Astrocyte of the cerebellum (primary cell): ENCODE measurements at regions not wholly inside any gene's neighbourhood (a gene's known extent, or its start where the extent isn't known, plus 50 kb on each side); places are given as distances from the start of the nearest gene placed in this dataset.

Experiments
- DNase-seq: peaks from one replicate; pipeline ENCODE4 v3.0.0-alpha.2; 2011; ENCODE audit warnings: low read depth
- H3K4me3 ChIP-seq: 2 replicates; pipeline ENCODE4 v1.5.1; 2011; ENCODE audit warnings: mild to moderate bottlenecking, low read depth, low read length, moderate library complexity
- in situ Hi-C: cut with HindIII; loops from 2 replicates; pipeline ENCODE4 v1.10.0; 2017; ENCODE audit warnings: low sequenced_read_pairs
- TF ChIP-seq, protein P1 (sequence below): IDR thresholded peaks from 2 replicates; pipeline ENCODE4 v1.5.1; 2012; ENCODE audit warnings: low read length, low read depth, moderate library complexity, mild to moderate bottlenecking; ENCODE audit errors: missing control alignments

DNA sequence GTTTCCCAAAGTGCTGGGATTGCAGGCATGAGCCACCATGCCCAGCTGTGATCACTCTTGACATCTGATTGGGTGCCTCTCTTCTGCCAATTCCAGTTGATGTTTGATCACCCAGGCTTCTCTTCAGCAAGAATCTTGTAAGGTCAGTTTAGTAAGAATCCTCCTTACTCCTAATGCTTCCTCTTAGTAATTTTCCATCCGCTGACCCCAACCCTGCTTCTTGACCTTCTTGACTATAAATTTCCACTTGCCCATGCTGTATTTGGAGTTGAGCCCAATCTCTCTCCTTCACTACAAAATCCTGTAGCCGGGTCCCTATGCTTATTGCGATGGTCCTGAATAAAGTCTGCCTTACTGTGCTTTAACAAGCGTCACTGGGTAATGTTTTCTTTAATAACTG lies 75.4 kb downstream of the DDIT4L start:
- H3K4me3 ChIP-seq, result no peak overlapping the region
- TF ChIP-seq, protein P1, sequence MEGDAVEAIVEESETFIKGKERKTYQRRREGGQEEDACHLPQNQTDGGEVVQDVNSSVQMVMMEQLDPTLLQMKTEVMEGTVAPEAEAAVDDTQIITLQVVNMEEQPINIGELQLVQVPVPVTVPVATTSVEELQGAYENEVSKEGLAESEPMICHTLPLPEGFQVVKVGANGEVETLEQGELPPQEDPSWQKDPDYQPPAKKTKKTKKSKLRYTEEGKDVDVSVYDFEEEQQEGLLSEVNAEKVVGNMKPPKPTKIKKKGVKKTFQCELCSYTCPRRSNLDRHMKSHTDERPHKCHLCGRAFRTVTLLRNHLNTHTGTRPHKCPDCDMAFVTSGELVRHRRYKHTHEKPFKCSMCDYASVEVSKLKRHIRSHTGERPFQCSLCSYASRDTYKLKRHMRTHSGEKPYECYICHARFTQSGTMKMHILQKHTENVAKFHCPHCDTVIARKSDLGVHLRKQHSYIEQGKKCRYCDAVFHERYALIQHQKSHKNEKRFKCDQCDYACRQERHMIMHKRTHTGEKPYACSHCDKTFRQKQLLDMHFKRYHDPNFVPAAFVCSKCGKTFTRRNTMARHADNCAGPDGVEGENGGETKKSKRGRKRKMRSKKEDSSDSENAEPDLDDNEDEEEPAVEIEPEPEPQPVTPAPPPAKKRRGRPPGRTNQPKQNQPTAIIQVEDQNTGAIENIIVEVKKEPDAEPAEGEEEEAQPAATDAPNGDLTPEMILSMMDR, result no peak
- in situ Hi-C loops, result no loop called here

DNA sequence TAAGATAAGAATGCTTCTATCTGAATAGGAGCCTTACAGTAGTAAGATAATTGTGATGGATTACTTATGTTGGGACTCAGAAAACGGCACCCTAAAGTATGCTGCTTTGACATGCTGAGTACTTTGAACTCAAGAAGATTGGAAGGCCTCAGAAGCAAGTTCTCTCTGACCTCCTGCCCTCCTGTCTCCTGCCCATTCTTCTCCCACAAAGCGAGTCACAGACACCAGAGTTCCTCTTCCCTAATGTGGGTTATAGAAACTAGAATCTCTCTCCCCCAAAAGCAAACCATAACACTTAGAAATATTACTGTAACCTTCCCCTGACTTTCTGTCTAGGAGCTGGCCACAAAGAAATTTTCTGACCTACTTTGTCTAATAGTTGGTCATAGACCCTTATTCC lies 76.5 kb downstream of the DDIT4L start:
- in situ Hi-C loops, result no loop called here
- DNase-seq, result no peak
- H3K4me3 ChIP-seq, result no peak overlapping the region
- TF ChIP-seq, protein P1, result no peak

More for the DNA sequence above, 75.4 kb downstream of the DDIT4L start:
- no peak for DNase-seq

DNA sequence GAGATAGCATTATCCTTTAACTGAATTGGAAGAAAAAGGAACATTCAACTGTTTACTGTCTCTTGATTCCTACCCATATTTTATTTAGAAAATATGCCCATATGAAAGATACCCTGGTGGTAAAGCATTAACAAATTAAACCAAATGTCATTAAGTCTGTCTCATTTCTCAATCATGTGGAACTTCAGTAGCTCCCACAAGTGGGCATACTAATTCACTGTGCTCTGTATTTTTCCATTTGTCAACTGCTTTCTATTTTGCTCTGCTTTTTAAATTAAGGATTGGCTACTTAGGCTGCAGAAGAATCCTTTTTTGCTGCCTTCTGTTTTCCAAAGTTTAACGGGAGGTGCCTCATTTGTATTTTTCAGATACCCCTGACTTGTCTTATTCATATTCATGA lies 77.2 kb downstream of the DDIT4L start:
- no peak for DNase-seq
- in situ Hi-C loops, result no loop called here
- TF ChIP-seq, protein P1, result no peak
- no peak overlapping the region for H3K4me3 ChIP-seq

DNA sequence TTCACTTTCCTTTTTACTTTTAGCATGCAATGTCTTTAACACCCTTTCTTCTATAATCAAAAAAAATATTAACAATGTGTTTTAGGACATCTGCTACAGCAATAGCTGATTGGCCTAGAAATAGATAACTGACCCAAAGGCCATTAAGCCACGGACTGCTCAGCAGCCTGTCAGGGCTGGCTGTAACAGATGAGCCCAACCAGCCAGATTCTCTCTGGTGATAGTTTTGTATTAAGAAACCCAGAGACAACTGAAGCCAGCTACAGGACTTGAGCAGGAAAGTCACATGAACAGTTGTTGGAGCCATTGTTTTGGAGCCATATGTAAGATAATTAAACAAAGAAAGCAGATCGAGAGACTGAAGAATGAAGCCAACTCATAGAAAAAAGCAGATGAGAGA lies 80.3 kb downstream of the DDIT4L start:
- in situ Hi-C loops, result no loop called here
- no peak overlapping the region for H3K4me3 ChIP-seq
- DNase-seq, result no peak
- TF ChIP-seq, protein P1, result no peak

DNA sequence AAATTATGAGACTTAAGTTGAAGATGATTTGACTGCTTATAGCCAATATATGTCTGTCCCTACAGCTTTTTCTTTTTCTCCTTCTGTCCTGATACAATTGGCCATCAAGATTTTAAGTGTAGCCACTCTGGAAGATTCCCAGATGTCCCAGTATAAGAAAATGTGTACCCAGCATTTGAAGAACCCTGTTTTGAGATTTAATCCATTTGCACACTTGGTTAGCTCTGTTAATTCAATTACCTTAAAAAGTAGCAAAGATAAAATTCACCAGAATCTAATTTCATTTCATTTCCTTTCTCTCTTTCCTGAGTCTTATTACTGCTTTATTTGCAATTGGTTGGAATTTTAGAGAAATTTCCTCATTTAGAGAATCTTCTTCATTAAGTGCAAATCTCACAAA lies 81.4 kb downstream of the DDIT4L start:
- TF ChIP-seq, protein P1, result no peak
- in situ Hi-C loops, result no loop called here
- no peak for DNase-seq
- H3K4me3 ChIP-seq, result no peak overlapping the region

DNA sequence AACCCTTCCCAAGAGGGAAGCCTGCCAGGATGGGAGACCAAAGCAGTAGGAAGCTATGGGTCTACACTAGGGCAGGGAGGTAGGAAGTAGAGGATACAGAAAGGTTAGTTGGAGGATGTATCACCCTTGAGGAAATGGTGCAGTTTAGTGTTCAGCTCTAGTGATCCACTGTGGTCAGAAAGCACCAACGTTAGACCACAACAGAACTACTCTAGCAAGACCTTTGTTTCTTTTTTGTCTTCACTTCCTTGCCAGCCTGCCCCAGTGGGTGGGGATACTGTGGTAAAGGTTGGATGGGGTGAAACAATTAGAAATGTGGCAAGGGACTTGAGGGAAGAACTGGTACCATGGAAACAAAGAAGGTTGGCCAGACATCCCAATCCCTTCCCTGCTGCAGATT lies 83.3 kb downstream of the DDIT4L start:
- H3K4me3 ChIP-seq, result no peak overlapping the region
- no peak for DNase-seq
- in situ Hi-C loops, result no loop called here
- TF ChIP-seq, protein P1, result no peak

DNA sequence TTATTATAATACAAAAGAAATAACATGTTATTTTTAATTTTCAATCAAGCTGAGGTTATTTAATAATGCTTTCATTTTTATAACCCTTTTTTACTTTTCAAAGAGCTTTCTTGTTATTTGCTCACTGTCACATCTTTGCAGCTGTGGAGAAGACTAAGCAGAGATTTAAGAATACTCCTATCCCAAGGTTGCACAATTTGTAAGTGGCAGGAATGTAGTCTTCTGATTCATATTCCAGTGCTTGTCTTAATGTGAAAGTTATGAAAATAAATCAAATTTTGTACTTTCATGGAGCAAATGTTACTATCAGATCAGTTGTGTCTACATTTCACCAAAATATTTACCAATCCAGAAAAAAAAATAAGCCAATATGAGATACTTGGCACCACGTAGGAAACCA lies 86.6 kb downstream of the DDIT4L start:
- H3K4me3 ChIP-seq, result no peak overlapping the region
- in situ Hi-C loops, result no loop called here
- TF ChIP-seq, protein P1, result no peak
- DNase-seq, result no peak
